ENCODE measurements at regions not wholly inside any gene's neighbourhood (a gene's known extent, or its start where the extent isn't known, plus 50 kb on each side); places are given as distances from the start of the nearest gene placed in this dataset.

DNA sequence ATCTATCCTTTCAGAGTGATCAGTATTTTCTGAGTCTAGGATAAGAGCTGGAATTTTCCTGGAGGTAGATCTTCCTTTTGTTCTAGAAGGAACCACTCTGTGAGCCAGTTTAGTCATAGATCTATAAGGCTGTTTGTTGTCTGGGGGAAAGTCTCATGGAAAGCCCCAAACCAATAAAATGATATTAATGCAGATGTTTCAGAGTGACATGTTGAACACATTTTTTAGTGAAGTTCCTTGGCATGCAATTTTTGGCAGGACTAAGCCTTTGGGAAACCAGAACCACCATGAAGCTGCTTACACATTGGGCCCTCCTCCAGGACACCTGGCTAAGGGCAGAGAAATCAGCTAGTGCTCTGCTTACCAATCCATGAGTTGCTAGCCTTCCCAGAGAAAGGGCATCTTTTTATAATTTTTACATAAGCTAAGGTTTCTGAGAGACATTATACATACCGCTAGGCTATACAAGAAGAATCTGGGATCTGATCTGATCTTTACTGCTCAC, 101.5 kb upstream of the PCED1B start:
- TF ChIP-seq, protein P1, sequence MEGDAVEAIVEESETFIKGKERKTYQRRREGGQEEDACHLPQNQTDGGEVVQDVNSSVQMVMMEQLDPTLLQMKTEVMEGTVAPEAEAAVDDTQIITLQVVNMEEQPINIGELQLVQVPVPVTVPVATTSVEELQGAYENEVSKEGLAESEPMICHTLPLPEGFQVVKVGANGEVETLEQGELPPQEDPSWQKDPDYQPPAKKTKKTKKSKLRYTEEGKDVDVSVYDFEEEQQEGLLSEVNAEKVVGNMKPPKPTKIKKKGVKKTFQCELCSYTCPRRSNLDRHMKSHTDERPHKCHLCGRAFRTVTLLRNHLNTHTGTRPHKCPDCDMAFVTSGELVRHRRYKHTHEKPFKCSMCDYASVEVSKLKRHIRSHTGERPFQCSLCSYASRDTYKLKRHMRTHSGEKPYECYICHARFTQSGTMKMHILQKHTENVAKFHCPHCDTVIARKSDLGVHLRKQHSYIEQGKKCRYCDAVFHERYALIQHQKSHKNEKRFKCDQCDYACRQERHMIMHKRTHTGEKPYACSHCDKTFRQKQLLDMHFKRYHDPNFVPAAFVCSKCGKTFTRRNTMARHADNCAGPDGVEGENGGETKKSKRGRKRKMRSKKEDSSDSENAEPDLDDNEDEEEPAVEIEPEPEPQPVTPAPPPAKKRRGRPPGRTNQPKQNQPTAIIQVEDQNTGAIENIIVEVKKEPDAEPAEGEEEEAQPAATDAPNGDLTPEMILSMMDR (conservative IDR thresholded peaks at IDR 0.05 in 1 of 2, IDR thresholded peaks at IDR 0.05 in 1 of 2; ENCODE audit: extremely low read depth in 1 of 2, insufficient read depth in 1 of 2, low read depth in 1 of 2, low read length in 2 of 2), result no peak
- no peak for TF ChIP-seq EZH2 (IDR thresholded peaks at IDR 0.05; ENCODE audit: borderline replicate concordance, low read length)

Measured in mammary epithelial cell (primary cell).